HepG2 (cell line): ENCODE measurements at regions not wholly inside any gene's neighbourhood (a gene's known extent, or its start where the extent isn't known, plus 50 kb on each side); places are given as distances from the start of the nearest gene placed in this dataset.

Experiments used
- CBFB ChIP-seq: sonication (generic); formaldehyde crosslinking; IDR thresholded peaks from 2 replicates; pipeline ENCODE4 v1.4.0; 2020; ENCODE audit warnings: missing genetic modification reagents
- CTCF ChIP-seq: sonication (generic); formaldehyde crosslinking; IDR thresholded peaks from 2 replicates; pipeline ENCODE4 v1.5.0; 2020; ENCODE audit warnings: mild to moderate bottlenecking, missing genetic modification reagents, moderate library complexity

GRCh38 chr5:175380701-175381100 is 63.3 kb downstream of the DRD1 start:
- TF ChIP-seq CTCF (CRISPR knock-in tag) (no peak), CBFB (no peak)
